HepG2 (cell line): ENCODE measurements at regions not wholly inside any gene's neighbourhood (a gene's known extent, or its start where the extent isn't known, plus 50 kb on each side); places are given as distances from the start of the nearest gene placed in this dataset.

Experiments used
- ATAC-seq: fragments of 200-7000 bp; cut with Tn5 transposase; 3 replicates; pipeline ENCODE4 v1.9.1; 2020; ENCODE audit warnings: mild to moderate bottlenecking, moderate library complexity
- BruUV-seq: library from RNA; stranded (reverse); fragments of 400-500 nt; replicated peaks from 2 replicates; lab custom pipeline; 2021; lab: Mats Ljungman, UMichigan
- CTCF ChIA-PET: fragments of 300-600 bp; formaldehyde crosslinking; extraction: SDS; loops from one replicate; lab custom pipeline; 2021; ENCODE audit warnings: low total read pairs, inconsistent platforms, low intra/inter-chr PET ratio; lab: Yijun Ruan, JAX
- POLR2A ChIA-PET: fragments of 350-600 bp; sonication (Branson Sonifier 250); formaldehyde crosslinking; loops from one replicate; lab custom pipeline; 2020; ENCODE audit warnings: antibody characterized with exemption, inconsistent platforms; lab: Yijun Ruan, JAX
- DNase-seq: peaks from one replicate; pipeline ENCODE4 v3.0.0-alpha.2; 2015; ENCODE audit warnings: low spot score
- FAIRE-seq: peaks from 3 replicates; lab custom pipeline; 2011; peaks lifted over from hg19 to GRCh38; lab: Jason Lieb, UNC
- H2AFZ ChIP-seq: one replicate; pipeline ENCODE4 v1.6.1; 2011; ENCODE audit warnings: low read length, inconsistent platforms
- H3K27ac ChIP-seq: fragments of 300-600 bp; 3 replicates; pipeline ENCODE4 v1.8.0; 2011; ENCODE audit warnings: mixed run types, mild to moderate bottlenecking, mixed read lengths, low read length, inconsistent platforms; ENCODE audit not compliant: insufficient read depth; ENCODE audit errors: extremely low read length
- H3K27me3 ChIP-seq, 2 experiments: fragments of 200-600 bp in 1 of 2; 2 replicates in 1 of 2; 3 replicates in 1 of 2; pipeline versions ENCODE4 v1.6.0 to v1.8.0; 2011; ENCODE audit warnings: low read length in 2 of 2, mild to moderate bottlenecking in 2 of 2, moderate library complexity in 2 of 2, inconsistent platforms in 1 of 2; ENCODE audit not compliant: insufficient read depth in 2 of 2, control insufficient read depth in 1 of 2
- H3K36me3 ChIP-seq, 2 experiments: fragments of 200-600 bp in 1 of 2; replicated peaks in 1 of 2; 2 replicates in 1 of 2; 3 replicates in 1 of 2; pipeline versions ENCODE4 v1.5.1 to v1.8.0; 2011; ENCODE audit warnings: low read length in 2 of 2, inconsistent platforms in 1 of 2; ENCODE audit not compliant: insufficient read depth in 2 of 2, control insufficient read depth in 1 of 2
- H3K4me1 ChIP-seq: 2 replicates; pipeline ENCODE4 v1.5.1; 2012; ENCODE audit warnings: low read length, inconsistent platforms; ENCODE audit not compliant: insufficient read depth
- H3K4me2 ChIP-seq: 2 replicates; pipeline ENCODE4 v1.6.0; 2011; ENCODE audit warnings: low read depth, low read length, inconsistent platforms
- H3K4me3 ChIP-seq, 3 experiments: fragments of 200-600 bp in 1 of 3; sonication (generic), shearing (Covaris generic) in 1 of 3; replicated peaks in 1 of 3; 2 replicates each; pipeline ENCODE4 v1.5.1; 2011 to 2016; ENCODE audit warnings: low read length in 3 of 3, inconsistent platforms in 2 of 3, low read depth in 2 of 3, mild to moderate bottlenecking in 2 of 3, control low read depth in 1 of 3, mixed read lengths in 1 of 3; ENCODE audit not compliant: insufficient read depth in 1 of 3
- H3K79me2 ChIP-seq: one replicate; pipeline ENCODE4 v1.6.1; 2011; ENCODE audit warnings: low read length, inconsistent platforms; ENCODE audit not compliant: insufficient read depth
- H3K9ac ChIP-seq: 2 replicates; pipeline ENCODE4 v1.6.0; 2011; ENCODE audit warnings: mild to moderate bottlenecking, low read depth, low read length, inconsistent platforms; ENCODE audit not compliant: insufficient read depth
- H3K9me3 ChIP-seq: 2 replicates; pipeline ENCODE4 v1.5.1; 2012; ENCODE audit warnings: mild to moderate bottlenecking, low read length
- H4K20me1 ChIP-seq: 2 replicates; pipeline ENCODE4 v1.6.0; 2011; ENCODE audit warnings: inconsistent platforms, mild to moderate bottlenecking, low read length, moderate library complexity; ENCODE audit not compliant: insufficient read depth
- BRCA1 ChIP-seq: sonication (generic); formaldehyde crosslinking; IDR thresholded peaks from 2 replicates; pipeline ENCODE4 v1.4.0; 2020; ENCODE audit warnings: missing genetic modification reagents
- NFE2L1 ChIP-seq: sonication (generic); formaldehyde crosslinking; IDR thresholded peaks from 2 replicates; pipeline ENCODE4 v1.4.0; 2020; ENCODE audit warnings: missing genetic modification reagents, mild to moderate bottlenecking, borderline replicate concordance
- SALL1 ChIP-seq: sonication (generic); formaldehyde crosslinking; IDR thresholded peaks from 2 replicates; pipeline ENCODE4 v1.8.0; 2022; ENCODE audit warnings: mild to moderate bottlenecking, missing genetic modification reagents
- SP140L ChIP-seq: sonication (generic); formaldehyde crosslinking; IDR thresholded peaks from 2 replicates; pipeline ENCODE4 v1.4.0; 2020; ENCODE audit warnings: missing genetic modification reagents, borderline replicate concordance
- THYN1 ChIP-seq: sonication (generic); formaldehyde crosslinking; IDR thresholded peaks from 2 replicates; pipeline ENCODE4 v1.8.1; 2023; ENCODE audit warnings: low read depth, mild to moderate bottlenecking, moderate library complexity, missing genetic modification reagents, borderline replicate concordance
- ZNF20 ChIP-seq: sonication (generic); formaldehyde crosslinking; IDR thresholded peaks from 2 replicates; pipeline ENCODE4 v1.4.0; 2020; ENCODE audit warnings: mild to moderate bottlenecking, moderate library complexity, missing genetic modification reagents
- ZNF382 ChIP-seq: sonication (generic); formaldehyde crosslinking; IDR thresholded peaks from 2 replicates; pipeline ENCODE4 v1.5.0; 2020; ENCODE audit warnings: missing genetic modification reagents, mild to moderate bottlenecking, borderline replicate concordance
- ZNF746 ChIP-seq: sonication (generic); formaldehyde crosslinking; IDR thresholded peaks from 2 replicates; pipeline ENCODE4 v1.8.0; 2022; ENCODE audit warnings: mild to moderate bottlenecking, missing genetic modification reagents
- ZNF879 ChIP-seq: sonication (generic); formaldehyde crosslinking; IDR thresholded peaks from 2 replicates; pipeline ENCODE4 v1.8.1; 2023; ENCODE audit warnings: missing genetic modification reagents
- in situ Hi-C: cut with HindIII; loops from 2 replicates; pipeline ENCODE4 v1.10.0; 2017; ENCODE audit warnings: low pct_unique_long_range_greater_than_20kb; ENCODE audit not compliant: extremely low pct_ligation_motif_present
- intact Hi-C: fragments of 100-400 bp; cut with micrococcal nuclease; formaldehyde crosslinking; loops from one replicate; pipeline ENCODE4 v1.10.0; 2022; ENCODE audit not compliant: unreplicated experiment
- TF ChIP-seq, protein P1 (sequence below): sonication (generic); formaldehyde crosslinking; IDR thresholded peaks from 2 replicates; pipeline ENCODE4 v1.5.0; 2020; ENCODE audit warnings: missing genetic modification reagents
- TF ChIP-seq, protein P2 (sequence below): sonication (generic); formaldehyde crosslinking; IDR thresholded peaks from 2 replicates; pipeline ENCODE4 v1.5.0; 2020; ENCODE audit warnings: missing genetic modification reagents, mild to moderate bottlenecking, borderline replicate concordance

DNA sequence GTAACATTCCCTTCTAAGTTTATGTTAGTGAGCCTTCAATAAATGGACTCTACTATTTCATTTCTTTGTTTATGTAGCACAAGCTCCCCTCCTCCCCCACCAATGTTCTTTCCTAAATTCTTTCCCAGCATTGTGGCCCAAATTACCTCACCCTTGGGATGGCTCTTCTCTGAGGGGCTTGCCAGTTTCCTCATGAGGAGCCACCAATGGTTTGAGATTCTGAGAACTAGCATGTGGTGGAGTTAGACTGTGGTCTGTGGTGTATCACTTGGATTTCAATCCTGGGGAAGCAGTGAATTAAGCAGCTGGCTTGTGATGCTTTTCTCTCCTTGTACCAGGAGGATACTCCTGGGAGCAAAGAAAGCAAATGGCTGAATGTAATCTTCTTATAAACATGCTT lies 50.0 kb upstream of the NPHP3 start:
- Histone ChIP-seq H3K79me2 (no peaks in the 10 kb centered on the region), H3K4me2 (no peak overlapping the region), H3K27ac (no peak overlapping the region), H2AFZ (no peak overlapping the region), H3K36me3 (no peaks in the 10 kb centered on the region), H4K20me1 (no peaks in the 10 kb centered on the region), H3K4me1 (no peaks in the 10 kb centered on the region), H3K9me3 (no peaks in the 10 kb centered on the region), H3K4me3 (no peak overlapping the region), H3K9ac (no peak overlapping the region), H3K27me3 (no peaks in the 10 kb centered on the region; a peak in 1 of 5 replicates)
- BruUV-seq, result no TSS peak
- no peak for FAIRE-seq
- in situ Hi-C loops (no loop called here), intact Hi-C loops (no loop called here)
- CTCF ChIA-PET, result no interaction called here
- DNase-seq, result no peak
- POLR2A ChIA-PET, result no interaction called here
- ATAC-seq, result no peak
- TF ChIP-seq NFE2L1 (CRISPR knock-in tag), result no peak
- TF ChIP-seq ZNF20 (CRISPR knock-in tag), result no peak
- no peak for TF ChIP-seq ZNF382 (CRISPR knock-in tag)
- TF ChIP-seq ZNF746 (CRISPR knock-in tag), result no peak
- TF ChIP-seq BRCA1 (CRISPR knock-in tag), result no peak
- no peak for TF ChIP-seq SP140L (CRISPR knock-in tag)
- no peak for TF ChIP-seq SALL1 (CRISPR knock-in tag)
- TF ChIP-seq, protein P1, sequence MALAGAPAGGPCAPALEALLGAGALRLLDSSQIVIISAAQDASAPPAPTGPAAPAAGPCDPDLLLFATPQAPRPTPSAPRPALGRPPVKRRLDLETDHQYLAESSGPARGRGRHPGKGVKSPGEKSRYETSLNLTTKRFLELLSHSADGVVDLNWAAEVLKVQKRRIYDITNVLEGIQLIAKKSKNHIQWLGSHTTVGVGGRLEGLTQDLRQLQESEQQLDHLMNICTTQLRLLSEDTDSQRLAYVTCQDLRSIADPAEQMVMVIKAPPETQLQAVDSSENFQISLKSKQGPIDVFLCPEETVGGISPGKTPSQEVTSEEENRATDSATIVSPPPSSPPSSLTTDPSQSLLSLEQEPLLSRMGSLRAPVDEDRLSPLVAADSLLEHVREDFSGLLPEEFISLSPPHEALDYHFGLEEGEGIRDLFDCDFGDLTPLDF, result no peak
- TF ChIP-seq ZNF879 (CRISPR knock-in tag), result no peak
- no peak for TF ChIP-seq THYN1
- TF ChIP-seq, protein P2, sequence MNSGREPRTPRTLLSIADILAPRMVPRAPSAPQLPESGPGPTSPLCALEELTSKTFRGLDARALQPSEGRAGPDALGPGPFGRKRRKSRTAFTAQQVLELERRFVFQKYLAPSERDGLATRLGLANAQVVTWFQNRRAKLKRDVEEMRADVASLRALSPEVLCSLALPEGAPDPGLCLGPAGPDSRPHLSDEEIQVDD (CRISPR knock-in tag), result no peak
